Right atrium auricular region (tissue), 2 donors: ENCODE measurements at regions not wholly inside any gene's neighbourhood (a gene's known extent, or its start where the extent isn't known, plus 50 kb on each side); places are given as distances from the start of the nearest gene placed in this dataset.

ENCODE experiments used
- DNase-seq: peaks from one replicate; pipeline ENCODE4 v3.0.0-alpha.2; 2019; ENCODE audit warnings: low spot score
- H3K27ac ChIP-seq, 2 donors: fragments of 200-600 bp; sonication (generic); 1 replicate in 1 of 2; 2 replicates in 1 of 2; pipeline ENCODE4 v1.5.1; 2016 to 2019
- H3K27me3 ChIP-seq, 2 donors: fragments of 200-600 bp; sonication (generic); one replicate each; pipeline versions ENCODE4 v1.5.1 to v1.6.0; 2017 to 2019
- H3K36me3 ChIP-seq: fragments of 200-600 bp; sonication (generic); one replicate; pipeline ENCODE4 v1.5.1; 2016
- H3K4me1 ChIP-seq, 2 donors: fragments of 200-600 bp; sonication (generic); one replicate each; pipeline versions ENCODE4 v1.5.1 to v1.6.0; 2017 to 2019
- H3K4me3 ChIP-seq, 2 donors: fragments of 200-600 bp; sonication (generic); 1 replicate in 1 of 2; 2 replicates in 1 of 2; pipeline ENCODE4 v1.5.1; 2017 to 2019; ENCODE audit warnings: mild to moderate bottlenecking in 1 of 2, moderate library complexity in 1 of 2
- H3K9me3 ChIP-seq, 2 donors: fragments of 200-600 bp; sonication (generic); one replicate each; pipeline ENCODE4 v1.5.1; 2019
- TF ChIP-seq, protein P1 (sequence below), 2 donors: fragments of 200-600 bp; sonication (generic); IDR thresholded peaks; one replicate each; pipeline ENCODE4 v1.5.1; 2019; ENCODE audit warnings: antibody characterized with exemption in 2 of 2

DNA sequence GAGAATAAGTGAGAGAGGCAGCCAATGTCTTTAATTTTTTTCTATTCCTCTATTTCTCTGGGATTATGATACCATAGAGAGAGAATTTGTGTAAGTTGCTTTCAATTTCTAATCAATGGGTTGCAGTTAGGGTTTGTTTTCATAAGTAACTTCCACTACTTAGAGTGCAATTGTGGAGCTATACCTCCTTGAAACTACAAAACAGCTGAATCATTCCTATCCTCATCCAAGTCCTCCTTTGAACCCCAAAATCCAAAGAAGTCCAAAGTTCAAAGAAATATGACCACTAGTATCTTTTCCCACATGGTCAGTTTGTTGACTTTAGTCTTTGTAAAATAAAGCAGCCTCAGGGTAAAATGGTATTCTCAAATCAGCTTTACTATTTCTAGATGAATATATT, 1085.4 kb upstream of the INTU start:
- H3K9me3 ChIP-seq, result no peaks in the 10 kb centered on the region
- H3K36me3 ChIP-seq, result no peaks in the 10 kb centered on the region
- no peak for DNase-seq
- no peak overlapping the region for H3K27ac ChIP-seq
- no peak overlapping the region for H3K4me3 ChIP-seq
- no peaks in the 10 kb centered on the region for H3K27me3 ChIP-seq
- TF ChIP-seq, protein P1, sequence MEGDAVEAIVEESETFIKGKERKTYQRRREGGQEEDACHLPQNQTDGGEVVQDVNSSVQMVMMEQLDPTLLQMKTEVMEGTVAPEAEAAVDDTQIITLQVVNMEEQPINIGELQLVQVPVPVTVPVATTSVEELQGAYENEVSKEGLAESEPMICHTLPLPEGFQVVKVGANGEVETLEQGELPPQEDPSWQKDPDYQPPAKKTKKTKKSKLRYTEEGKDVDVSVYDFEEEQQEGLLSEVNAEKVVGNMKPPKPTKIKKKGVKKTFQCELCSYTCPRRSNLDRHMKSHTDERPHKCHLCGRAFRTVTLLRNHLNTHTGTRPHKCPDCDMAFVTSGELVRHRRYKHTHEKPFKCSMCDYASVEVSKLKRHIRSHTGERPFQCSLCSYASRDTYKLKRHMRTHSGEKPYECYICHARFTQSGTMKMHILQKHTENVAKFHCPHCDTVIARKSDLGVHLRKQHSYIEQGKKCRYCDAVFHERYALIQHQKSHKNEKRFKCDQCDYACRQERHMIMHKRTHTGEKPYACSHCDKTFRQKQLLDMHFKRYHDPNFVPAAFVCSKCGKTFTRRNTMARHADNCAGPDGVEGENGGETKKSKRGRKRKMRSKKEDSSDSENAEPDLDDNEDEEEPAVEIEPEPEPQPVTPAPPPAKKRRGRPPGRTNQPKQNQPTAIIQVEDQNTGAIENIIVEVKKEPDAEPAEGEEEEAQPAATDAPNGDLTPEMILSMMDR (IDR thresholded peaks at IDR 0.05), result no peak
- H3K4me1 ChIP-seq, result no peaks in the 10 kb centered on the region

DNA sequence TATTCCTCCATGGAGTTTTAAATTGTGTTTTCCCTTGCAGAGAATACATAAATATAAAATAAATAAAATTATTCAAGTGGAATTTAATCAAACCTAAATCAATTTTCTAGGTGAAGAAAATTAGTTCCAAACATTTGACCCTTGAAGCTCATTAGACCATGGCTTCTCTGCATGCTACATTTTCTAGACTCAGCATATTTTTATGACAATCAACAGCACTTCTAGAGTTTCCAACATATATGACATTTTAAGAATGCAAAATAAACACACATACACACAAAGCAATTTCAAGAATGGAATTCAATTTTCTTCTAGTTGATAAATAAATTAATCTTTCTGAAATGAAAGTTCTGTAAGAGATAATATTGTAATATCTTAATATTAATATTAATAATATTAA, 1083.9 kb upstream of the INTU start:
- Histone ChIP-seq H3K27ac (no peak overlapping the region), H3K9me3 (no peaks in the 10 kb centered on the region), H3K4me1 (no peaks in the 10 kb centered on the region), H3K4me3 (no peak overlapping the region), H3K36me3 (no peaks in the 10 kb centered on the region), H3K27me3 (no peaks in the 10 kb centered on the region)
- DNase-seq, result no peak
- TF ChIP-seq, protein P1 (IDR thresholded peaks at IDR 0.05), result no peak

DNA sequence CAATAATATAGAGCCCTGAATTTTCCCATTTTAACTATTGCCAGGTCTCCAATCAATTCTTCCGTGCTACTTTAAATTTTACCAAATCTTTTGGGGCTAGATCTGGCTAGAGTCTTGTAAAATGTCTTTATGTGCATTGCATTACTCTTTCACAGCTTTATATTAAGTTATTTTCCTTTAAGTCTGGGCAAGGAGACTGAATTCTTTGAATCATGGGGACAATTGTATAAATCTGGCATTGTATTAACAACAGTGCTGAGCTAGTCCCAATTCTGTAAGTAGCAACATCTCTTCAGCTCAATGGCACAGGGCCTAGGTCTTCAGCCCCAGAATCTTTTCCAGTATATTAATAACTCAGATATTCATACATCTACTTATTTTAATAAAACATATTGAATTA, 1080.4 kb upstream of the INTU start:
- Histone ChIP-seq H3K4me3 (no peak overlapping the region), H3K27ac (no peak overlapping the region), H3K9me3 (no peaks in the 10 kb centered on the region), H3K27me3 (no peaks in the 10 kb centered on the region), H3K36me3 (no peaks in the 10 kb centered on the region), H3K4me1 (no peaks in the 10 kb centered on the region)
- DNase-seq, result no peak
- TF ChIP-seq, protein P1 (IDR thresholded peaks at IDR 0.05), result no peak

DNA sequence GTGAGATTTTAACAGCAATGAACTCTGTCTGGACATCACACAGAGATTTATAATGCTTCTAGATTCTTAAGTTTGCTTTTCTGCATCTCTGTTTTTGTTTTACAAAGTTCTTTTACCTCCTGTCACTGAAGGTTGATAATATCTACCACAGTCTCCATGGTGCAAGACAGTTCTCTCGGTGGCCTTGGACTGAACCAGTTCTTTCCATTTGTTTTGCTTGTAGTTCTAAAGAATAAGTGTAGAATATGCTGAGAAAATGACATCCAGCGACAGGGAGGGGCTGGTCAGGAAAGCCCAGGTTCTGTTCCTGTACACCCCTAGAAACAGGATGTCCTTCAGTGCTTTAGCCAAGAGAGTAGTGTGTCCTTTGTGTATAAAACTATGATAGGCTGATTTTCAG, 1079.5 kb upstream of the INTU start:
- no peaks in the 10 kb centered on the region for H3K36me3 ChIP-seq
- no peaks in the 10 kb centered on the region for H3K27me3 ChIP-seq
- H3K9me3 ChIP-seq, result no peaks in the 10 kb centered on the region
- no peak for DNase-seq
- no peak overlapping the region for H3K4me3 ChIP-seq
- H3K27ac ChIP-seq, result no peak overlapping the region
- TF ChIP-seq, protein P1 (IDR thresholded peaks at IDR 0.05), result no peak
- H3K4me1 ChIP-seq, result no peaks in the 10 kb centered on the region

DNA sequence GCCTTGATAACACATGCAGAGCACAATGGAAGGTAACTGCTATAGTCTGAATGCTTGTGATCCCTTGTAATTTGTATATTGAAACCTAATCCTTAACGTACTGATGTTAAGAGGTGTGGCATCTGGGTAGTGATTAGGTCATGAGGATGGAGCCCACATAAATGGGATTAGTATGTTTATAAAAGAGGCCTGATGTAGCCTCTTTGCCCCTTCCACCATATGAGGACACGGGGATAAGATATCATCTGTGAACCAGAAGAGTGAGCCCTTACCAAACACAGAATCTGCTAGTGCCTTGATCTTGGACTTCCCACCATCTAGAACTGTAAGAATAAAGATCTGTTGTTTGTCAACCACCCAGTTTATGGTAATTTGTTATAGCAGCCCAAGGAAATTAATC, 1074.2 kb upstream of the INTU start:
- no peak overlapping the region for H3K4me3 ChIP-seq
- H3K4me1 ChIP-seq, result no peaks in the 10 kb centered on the region
- H3K27ac ChIP-seq, result no peak overlapping the region
- peaks cover 0 to 9% of the 10 kb centered on the region in 2 donors for H3K9me3 ChIP-seq
- TF ChIP-seq, protein P1 (IDR thresholded peaks at IDR 0.05), result no peak
- no peaks in the 10 kb centered on the region for H3K36me3 ChIP-seq
- no peaks in the 10 kb centered on the region for H3K27me3 ChIP-seq
- DNase-seq, result no peak

DNA sequence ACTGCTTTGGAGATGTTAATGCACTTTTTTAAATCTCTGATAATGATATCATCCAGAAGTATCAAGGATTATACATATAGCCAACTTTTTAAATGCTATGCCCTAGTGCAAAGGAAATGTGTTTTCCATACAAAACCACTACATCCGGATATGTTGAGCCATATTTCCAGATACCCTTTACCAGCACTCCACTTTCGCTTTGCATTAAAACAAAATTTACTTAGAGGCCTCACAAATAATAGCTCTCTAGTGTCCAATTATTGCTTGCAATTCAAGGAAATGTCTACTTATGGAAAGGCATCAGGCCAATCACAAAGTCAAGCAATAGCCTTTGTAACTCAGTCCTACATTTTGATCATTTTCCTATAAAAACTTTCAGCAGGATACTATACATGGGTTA, 1072.8 kb upstream of the INTU start:
- Histone ChIP-seq H3K4me1 (no peaks in the 10 kb centered on the region), H3K27ac (no peak overlapping the region), H3K9me3 (peaks cover 0 to 9% of the 10 kb centered on the region in 2 donors), H3K36me3 (no peaks in the 10 kb centered on the region), H3K27me3 (no peaks in the 10 kb centered on the region), H3K4me3 (no peak overlapping the region)
- DNase-seq, result no peak
- TF ChIP-seq, protein P1 (IDR thresholded peaks at IDR 0.05), result no peak
